ENCODE measurements at regions not wholly inside any gene's neighbourhood (a gene's known extent, or its start where the extent isn't known, plus 50 kb on each side); places are given as distances from the start of the nearest gene placed in this dataset.

DNA sequence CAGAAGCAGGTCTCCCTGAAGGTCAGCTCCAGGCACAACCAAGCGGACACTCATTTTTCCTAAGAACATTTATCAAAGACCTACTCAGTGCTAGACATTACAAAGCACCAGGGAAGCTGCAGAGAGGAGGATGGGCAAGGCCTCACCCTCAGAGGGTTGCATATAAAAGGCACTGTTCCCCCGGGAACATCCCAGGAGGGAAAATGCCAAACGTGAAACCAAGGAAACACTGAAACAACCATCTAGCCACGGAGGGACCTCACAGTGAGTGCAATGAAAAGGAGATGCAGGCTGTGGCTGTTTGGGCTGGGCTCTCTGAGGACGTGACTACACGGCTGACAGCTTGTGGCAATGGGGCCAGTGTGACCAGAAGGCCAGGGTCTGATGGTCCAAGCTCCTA is 117.4 kb upstream of the VASH1 start:
- no TSS peak for BruUV-seq (replicated peaks)

More for the DNA sequence above, 117.4 kb upstream of the VASH1 start:
- no peak overlapping the region for H3K9ac ChIP-seq (replicated peaks; ENCODE audit: extremely low read depth, insufficient read depth, low read length)
- no peaks in the 10 kb centered on the region for H3K9me3 ChIP-seq (replicated peaks; ENCODE audit: control insufficient read depth, insufficient read depth, low read length)
- H3K27ac ChIP-seq (ENCODE audit: insufficient read depth, low read depth, low read length) = no peak overlapping the region
- DNase-seq (ENCODE audit: low read depth, low spot score) = no peak
- no peaks in the 10 kb centered on the region for H4K20me1 ChIP-seq (replicated peaks; ENCODE audit: control insufficient read depth, extremely low read depth, insufficient read depth, low read length)
- no peaks in the 10 kb centered on the region for H3K4me1 ChIP-seq (ENCODE audit: control insufficient read depth, extremely low read depth, insufficient read depth, low read length)
- no peak overlapping the region for H3K4me2 ChIP-seq (ENCODE audit: insufficient read depth, low read length)
- no peaks in the 10 kb centered on the region for H3K79me2 ChIP-seq (ENCODE audit: control insufficient read depth, insufficient read depth, low read length)
- intact Hi-C loops (cut with micrococcal nuclease) = no loop called here
- H2AFZ ChIP-seq (ENCODE audit: low read depth, low read length) = no peak overlapping the region
- H3K36me3 ChIP-seq (ENCODE audit: control insufficient read depth in 2 of 2, extremely low read depth in 1 of 2, insufficient read depth in 2 of 2, low read length in 2 of 2) = no peaks in the 10 kb centered on the region
- H3K9me1 ChIP-seq (replicated peaks; ENCODE audit: control insufficient read depth, extremely low read depth, insufficient read depth, low read length) = no peaks in the 10 kb centered on the region
- H3K4me3 ChIP-seq (replicated peaks in 1 of 3; ENCODE audit: insufficient read depth in 1 of 3, low read depth in 1 of 3, low read length in 3 of 3) = no peak overlapping the region
- no peak for TF ChIP-seq JUN (IDR thresholded peaks at IDR 0.05; ENCODE audit: borderline replicate concordance, insufficient read depth, insufficient read length, low read depth)
- no peak for TF ChIP-seq FOS (IDR thresholded peaks at IDR 0.05; ENCODE audit: borderline replicate concordance, insufficient read depth, low read length)
- no peak for TF ChIP-seq CTCF (IDR thresholded peaks at IDR 0.05; ENCODE audit: extremely low read depth in 1 of 2, insufficient read depth in 1 of 2, low read depth in 1 of 2, low read length in 2 of 2)
- TF ChIP-seq POLR2A (IDR thresholded peaks at IDR 0.05; ENCODE audit: low read depth, low read length) = no peak
- TF ChIP-seq MYC (IDR thresholded peaks at IDR 0.05; ENCODE audit: low read depth, low read length) = no peak
- no peak for TF ChIP-seq POLR2AphosphoS5 (IDR thresholded peaks at IDR 0.05; ENCODE audit: insufficient read depth, low read depth, low read length)
- no peak for TF ChIP-seq GATA2 (IDR thresholded peaks at IDR 0.05; ENCODE audit: insufficient read depth, insufficient read length, low read depth, low read length)
- no peak for TF ChIP-seq EZH2 (IDR thresholded peaks at IDR 0.05; ENCODE audit: borderline replicate concordance, low read depth, low read length, severe bottlenecking)
- no peak for TF ChIP-seq MAX (IDR thresholded peaks at IDR 0.05; ENCODE audit: insufficient read depth, insufficient read length)
- FAIRE-seq = no peak
- POLR2A ChIA-PET = no interaction called here
- dilution Hi-C loops (cut with MboI; ENCODE audit: extremely low pct_ligation_motif_present, low sequenced_read_pairs) = no loop called here
- CTCF ChIA-PET = interaction anchor here (0.8 to 1.8 kb wide), 4 partner anchors 129 to 257 kb away, joined by 3 to 12 read pairs (median 4); no protein-coding TSS in a partner anchor
- H3K27me3 ChIP-seq (ENCODE audit: control insufficient read depth in 2 of 2, insufficient read depth in 2 of 2, low read length in 2 of 2) = peaks cover 0 to 2% of the 10 kb centered on the region in 2 experiments
